HG03460 (cell line): ENCODE measurements at regions not wholly inside any gene's neighbourhood (a gene's known extent, or its start where the extent isn't known, plus 50 kb on each side); places are given as distances from the start of the nearest gene placed in this dataset.
A peak's percentile ranks its signal among the peaks of the same experiment; 100 is the strongest.
"Not testable (repeated sequence)": the region's sequence is repeated elsewhere in the genome, so short reads cannot be mapped to it uniquely, and the experiment has no call there.

Source experiments
- ATAC-seq: cut with Tn5 transposase; IDR thresholded peaks from one replicate; pipeline ENCODE4 v1.9.1; 2021; ENCODE audit not compliant: unreplicated experiment

DNA sequence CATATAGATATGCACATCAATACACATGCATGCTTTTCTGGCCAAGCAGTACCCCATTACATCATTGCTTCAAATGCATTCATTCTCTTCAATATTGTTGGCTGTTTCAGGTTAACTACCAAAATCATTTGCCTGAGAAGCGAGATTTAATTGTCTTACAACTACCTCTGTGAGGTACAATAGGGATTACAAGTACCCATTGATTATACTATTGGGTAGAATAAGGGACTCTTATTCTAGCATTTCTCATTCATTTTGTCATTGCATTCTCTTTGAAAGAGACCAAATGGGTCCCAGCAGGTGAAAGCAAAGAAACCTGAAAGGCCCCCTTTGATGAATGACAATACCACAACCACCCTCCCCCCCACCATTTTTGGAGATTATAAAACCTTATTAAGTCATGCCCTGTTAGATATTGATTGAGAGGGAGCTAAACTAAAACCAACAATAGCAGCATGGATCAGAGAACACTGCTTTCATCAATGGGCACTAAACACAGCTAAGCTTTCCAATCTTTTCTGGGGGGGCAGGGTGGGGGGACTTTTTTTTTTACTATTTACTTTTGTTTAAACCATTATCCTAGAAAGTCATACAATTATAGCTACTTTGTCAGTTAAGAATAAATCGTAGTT lies 375.0 kb upstream of the CCNH start:
- ATAC-seq, result no peak

DNA sequence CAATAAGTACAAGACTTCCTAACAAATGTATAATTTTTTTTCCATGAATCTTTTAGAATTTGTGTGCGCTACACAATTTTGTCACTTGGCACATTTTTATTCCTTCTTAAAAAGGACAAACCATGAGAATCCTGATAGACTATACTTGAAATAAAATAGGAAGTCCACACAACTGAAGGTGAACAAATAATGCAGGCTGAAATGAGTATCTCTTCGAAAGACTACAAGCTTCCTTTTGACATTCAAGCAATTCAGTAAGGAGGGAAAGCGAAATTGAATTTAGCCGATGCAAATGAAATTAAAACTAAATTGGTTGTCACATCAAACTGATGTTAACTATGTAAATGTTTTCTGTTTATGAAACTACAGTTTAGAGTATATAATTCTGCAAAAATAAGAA lies 374.4 kb upstream of the CCNH start:
- no peak for ATAC-seq

DNA sequence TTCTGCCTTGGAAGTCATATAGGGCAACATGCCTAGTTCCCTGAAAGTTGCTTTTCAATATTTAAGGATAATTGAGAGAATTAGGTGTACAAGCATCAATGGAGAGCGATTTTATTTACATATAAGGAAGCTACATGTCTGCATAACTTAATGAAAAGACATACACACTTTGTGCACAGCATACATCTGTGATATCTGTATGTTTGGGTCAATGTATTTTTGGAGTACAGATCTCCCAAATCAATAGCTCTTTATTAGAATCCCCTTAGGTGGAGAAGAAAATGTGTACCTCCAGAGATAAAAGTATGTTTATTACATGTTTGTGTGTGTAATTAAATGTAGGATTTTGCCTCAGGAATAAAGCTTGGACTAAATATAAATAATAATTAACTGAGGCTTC lies 373.7 kb upstream of the CCNH start:
- no peak for ATAC-seq

- ATAC-seq, result no peak
Measured at GRCh38 chr5:87785554-87786335, 373.0 kb upstream of the CCNH start.

DNA sequence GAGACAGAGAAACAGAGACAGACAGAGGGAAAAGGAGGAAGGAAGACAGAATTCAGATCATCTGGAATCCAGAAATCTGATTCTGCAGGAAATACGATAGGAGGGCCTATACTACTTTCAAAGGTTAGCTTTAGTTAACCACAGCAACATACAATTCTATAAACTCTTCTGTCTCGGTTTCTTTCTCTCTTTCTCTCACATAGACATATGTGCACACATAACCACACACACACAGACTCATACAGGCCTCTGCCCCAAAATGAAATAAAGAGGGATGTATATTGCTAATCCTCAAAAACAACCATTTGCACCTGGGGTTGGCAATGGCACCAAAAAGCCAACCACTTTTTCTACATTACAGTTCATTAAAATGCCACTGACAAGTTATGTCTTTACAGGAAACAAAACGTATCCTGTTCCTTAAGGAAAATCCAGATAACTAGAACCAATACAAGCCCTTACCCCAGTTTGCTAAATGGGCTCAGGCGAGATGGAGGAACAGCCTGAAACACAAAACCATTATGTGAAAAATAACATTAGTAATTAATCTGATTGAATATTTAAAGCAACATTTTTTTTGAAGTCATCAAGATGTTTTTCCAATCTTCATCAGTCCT lies 372.3 kb upstream of the CCNH start:
- ATAC-seq, result no peak

GRCh38 chr5:87784311-87784710 lies 371.6 kb upstream of the CCNH start:
- no peak for ATAC-seq

- ATAC-seq, result no peak
Measured at GRCh38 chr5:87782916-87783315, 370.2 kb upstream of the CCNH start.

DNA sequence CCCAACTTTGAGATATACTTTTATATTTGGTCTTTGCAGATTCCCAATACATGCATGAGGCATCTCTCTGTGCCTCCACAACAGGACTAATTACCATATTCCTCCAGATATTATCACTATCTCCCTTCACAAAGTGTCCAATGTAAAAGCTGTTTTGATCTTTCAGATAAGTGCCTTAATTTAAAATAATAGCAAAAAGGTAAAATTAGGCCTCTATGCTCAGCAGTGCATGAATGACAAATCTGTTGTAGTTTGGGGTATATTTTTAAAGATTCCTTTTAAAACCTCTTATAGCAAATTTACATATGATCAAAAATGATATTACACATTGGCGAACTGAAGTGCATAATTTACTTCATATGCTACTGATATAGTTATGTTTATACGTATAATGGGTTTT lies 369.2 kb upstream of the CCNH start:
- ATAC-seq, result no peak

DNA sequence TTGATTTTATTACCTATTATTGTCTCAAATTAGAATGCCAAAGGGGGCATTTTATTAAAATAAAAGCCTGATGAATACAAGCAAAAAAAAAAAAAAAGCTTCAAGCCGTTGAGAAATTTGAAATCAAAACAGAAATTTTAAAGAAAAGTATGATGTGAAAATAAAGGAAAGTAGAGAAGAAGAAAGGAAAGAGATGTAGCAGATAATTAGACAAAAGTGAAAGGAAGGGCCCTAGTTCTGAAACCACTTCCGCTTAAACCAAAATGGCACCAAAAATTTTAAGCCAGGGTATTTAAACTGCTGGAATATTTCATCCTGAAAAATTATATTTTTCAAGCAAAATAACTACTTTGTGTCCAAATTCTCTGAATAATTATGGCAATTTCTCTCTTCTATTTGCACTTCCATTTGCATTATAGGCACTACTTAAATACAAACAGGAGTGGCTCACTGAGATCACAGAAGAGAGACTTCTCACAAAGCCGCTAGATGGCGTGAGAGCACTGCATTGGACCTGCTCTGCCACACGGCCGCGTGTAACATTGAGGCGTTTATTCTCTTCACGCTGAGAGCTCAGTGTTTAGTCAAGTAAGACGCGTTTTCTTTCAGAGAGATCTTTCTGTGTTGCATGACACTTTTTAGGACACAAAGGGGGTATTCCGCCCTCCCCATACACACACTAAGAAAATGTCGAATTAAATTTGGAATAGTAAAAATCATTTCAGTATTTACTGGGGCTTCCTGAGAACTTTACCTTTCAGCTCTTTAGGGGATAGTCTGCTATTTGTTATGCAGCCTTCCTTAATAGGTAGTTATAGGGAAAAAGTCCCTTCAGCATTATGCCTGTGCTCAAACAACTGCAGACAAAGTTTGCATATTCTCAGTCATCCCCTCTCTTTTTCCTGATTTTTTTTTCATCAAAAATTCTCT lies 368.4 kb upstream of the CCNH start:
- peak; percentile 99 for ATAC-seq

DNA sequence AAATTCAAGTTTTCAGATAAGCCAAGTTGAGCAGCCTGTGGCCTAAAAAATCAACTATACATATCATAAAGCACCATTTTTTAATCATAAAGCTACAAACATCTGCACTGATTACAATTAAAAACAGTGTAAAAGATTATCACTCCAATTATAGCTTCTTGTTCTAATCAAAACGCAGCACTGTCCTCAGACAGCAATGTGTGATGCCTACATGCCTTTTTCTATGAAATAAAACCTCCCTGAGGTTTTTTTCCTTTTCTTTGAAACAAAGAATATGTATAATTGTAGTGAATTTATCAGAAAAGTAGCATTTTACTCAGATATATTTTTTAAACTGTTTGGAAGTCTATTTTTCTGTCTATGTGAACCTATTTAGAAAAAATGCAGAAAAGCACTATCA lies 366.1 kb upstream of the CCNH start:
- ATAC-seq, result no peak

DNA sequence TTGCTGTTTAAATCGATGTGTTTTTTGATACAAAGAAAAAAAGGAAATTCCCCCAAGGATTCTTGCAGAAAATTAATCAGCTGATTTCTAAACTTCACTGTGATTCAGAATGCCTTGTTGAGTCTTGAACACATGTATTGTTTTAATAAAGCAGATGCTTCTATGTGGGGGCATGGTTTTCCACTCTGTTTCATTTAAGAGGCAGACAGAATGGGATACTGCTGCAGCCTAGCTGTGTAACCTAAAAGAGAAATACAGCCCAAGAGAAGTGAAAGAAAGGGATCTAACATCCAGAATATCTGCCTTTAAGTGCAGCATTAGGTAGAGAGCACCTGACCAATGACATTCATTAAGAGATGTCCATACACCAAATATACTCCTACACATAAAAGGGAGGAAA lies 365.1 kb upstream of the CCNH start:
- no peak for ATAC-seq

DNA sequence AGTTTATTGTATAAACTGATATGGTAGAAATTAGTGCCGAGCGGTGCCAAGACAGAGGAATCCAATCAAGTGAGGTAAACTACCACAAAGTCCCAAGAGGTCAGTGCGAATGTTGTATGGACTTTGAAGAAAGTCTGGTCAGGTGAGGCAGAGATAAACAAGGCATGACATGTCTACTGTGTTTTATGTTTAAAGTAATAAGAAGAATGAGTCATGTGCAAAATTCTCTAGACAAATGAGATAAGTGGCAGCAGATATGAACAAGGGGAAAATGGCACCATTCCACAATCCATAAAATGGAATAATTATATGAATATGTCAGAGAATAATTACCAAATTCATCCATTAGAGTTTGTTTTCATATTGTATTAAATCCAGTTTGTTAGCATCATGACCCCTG lies 364.1 kb upstream of the CCNH start:
- no peak for ATAC-seq

GRCh38 chr5:87776302-87776701 lies 363.6 kb upstream of the CCNH start:
- ATAC-seq, result not testable (repeated sequence)

DNA sequence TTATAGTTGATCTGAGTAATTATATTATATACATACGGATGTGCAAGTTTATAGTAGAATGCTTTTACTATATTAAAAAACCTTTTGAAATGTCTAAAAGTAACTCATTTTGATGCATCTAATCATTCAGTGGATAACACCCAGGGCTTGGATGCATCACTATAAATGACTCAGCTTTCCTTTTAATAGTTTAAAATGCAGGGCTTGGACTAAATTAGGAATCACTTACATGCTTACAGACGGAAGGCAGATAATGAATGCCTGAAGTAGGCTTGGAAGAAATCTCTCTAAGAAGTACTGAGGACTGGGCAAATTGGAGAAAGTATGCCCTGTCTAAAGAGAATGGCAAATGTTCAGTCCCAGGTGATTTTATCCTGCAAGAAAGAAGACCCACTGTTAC lies 362.5 kb upstream of the CCNH start:
- no peak for ATAC-seq

DNA sequence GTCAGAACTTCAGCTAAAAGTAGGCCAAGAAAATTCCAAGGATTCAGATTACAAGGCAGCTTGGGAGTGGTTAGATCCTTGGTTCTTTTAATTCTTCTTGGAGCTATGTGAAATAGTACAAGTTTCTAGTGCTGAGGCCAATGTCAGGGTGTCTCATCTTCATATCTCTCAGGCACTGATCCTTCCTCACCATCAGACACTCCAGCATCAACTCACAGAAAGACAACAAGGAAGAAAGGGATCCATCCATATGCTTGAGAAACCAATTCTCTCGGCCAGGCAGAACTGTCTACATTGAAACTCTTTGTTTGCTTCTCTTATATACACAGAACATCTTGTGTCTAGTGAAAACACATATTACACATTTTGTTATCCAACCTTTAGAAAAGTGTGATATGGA lies 362.1 kb upstream of the CCNH start:
- no peak for ATAC-seq

GRCh38 chr5:87770601-87771121 lies 357.9 kb upstream of the CCNH start:
- ATAC-seq, result no peak

DNA sequence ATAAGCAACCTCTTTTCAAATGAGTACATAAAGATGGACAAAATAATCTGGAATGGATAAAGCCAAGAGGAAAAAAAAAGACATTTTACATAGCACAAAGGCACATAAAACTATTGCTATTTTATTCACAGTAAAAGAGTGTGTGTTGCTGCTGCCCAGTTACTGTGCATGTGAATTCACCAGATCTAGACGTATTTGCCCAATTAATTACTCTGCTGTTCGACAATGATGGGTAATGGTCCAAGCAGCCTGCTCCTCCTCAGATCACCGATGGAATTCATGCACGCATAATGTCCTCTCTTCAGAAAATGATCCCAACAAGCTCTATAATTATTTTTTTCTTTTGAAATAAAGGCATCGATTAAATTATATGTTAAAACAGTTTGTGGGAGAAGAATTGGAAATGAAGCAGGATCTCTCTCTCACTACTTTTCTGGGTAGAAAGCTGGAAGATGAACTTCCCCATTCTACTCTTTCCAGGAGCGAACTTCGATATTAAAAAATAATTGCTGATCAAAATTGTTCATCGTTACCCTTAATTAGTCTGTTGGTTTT lies 357.4 kb upstream of the CCNH start:
- no peak for ATAC-seq

DNA sequence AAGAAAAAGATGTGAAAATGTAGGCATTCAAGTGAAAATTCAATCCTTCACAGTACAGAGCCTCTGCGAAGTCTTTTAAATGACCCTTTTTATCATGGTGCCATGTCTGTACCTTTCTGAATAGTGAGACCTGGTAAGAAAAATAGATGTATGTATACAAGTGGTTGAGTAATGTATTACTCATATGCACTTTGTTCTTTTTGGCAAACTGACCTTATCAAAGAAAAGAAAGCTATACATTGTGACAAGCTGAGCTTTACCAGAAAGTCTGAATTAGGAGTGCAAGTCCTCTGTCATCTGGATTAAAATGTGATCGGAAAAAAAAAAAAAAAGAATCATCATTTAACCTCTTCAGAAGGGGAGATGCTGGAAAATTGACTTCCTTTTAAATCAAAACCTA lies 356.4 kb upstream of the CCNH start:
- no peak for ATAC-seq

GRCh38 chr5:87768190-87768589 lies 355.5 kb upstream of the CCNH start:
- ATAC-seq, result no peak

DNA sequence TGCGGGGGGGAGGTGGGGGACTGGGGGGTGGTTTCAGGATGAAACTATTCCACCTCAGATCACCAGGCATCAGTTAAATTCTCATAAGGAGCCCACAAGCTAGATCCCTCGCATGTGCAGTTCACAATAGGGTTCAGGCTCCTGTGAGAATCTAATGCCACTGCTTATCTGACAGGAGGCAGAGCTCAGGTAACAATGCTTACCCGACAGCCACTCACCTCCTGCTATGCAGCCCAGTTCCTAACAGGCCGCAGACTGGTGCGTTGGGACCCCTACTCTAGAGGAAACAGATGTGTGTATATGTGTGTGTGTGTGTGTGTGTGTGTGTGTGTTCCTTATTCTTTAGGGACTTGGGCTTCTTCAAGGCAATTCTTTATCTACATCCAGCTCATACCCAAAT lies 352.3 kb upstream of the CCNH start:
- no peak for ATAC-seq

- ATAC-seq, result no peak
Measured at GRCh38 chr5:87762631-87763030, 349.9 kb upstream of the CCNH start.
